H9 (cell line): ENCODE measurements at regions not wholly inside any gene's neighbourhood (a gene's known extent, or its start where the extent isn't known, plus 50 kb on each side); places are given as distances from the start of the nearest gene placed in this dataset.

Source experiments
- DNase-seq: peaks from one replicate; pipeline ENCODE4 v3.0.0-alpha.2; 2017
- H2AFZ ChIP-seq: one replicate; pipeline ENCODE4 v1.6.1; 2013; ENCODE audit warnings: mild to moderate bottlenecking, low read length, control low read depth, moderate library complexity
- H2AK5ac ChIP-seq: 2 replicates; pipeline ENCODE4 v1.6.1; 2013; ENCODE audit warnings: low read length, control low read depth, mixed read lengths; ENCODE audit not compliant: insufficient read length
- H2BK120ac ChIP-seq: one replicate; pipeline ENCODE4 v1.6.1; 2013; ENCODE audit warnings: low read depth, mild to moderate bottlenecking, low read length, control low read depth, inconsistent platforms; ENCODE audit not compliant: poor library complexity, severe bottlenecking
- H2BK12ac ChIP-seq: 2 replicates; pipeline ENCODE4 v1.6.1; 2013; ENCODE audit warnings: low read length, control low read depth, mixed read lengths, low read depth; ENCODE audit not compliant: insufficient read length
- H2BK15ac ChIP-seq: 2 replicates; pipeline ENCODE4 v1.6.1; 2013; ENCODE audit warnings: low read depth, low read length, control low read depth
- H2BK20ac ChIP-seq: one replicate; pipeline ENCODE4 v1.6.1; 2013; ENCODE audit warnings: low read depth, mild to moderate bottlenecking, low read length, control low read depth, inconsistent platforms; ENCODE audit not compliant: poor library complexity, severe bottlenecking
- H2BK5ac ChIP-seq: 2 replicates; pipeline ENCODE4 v1.6.1; 2013; ENCODE audit warnings: low read length, control low read depth, mixed read lengths; ENCODE audit not compliant: insufficient read length
- H3K14ac ChIP-seq: 2 replicates; pipeline ENCODE4 v1.6.1; 2013; ENCODE audit warnings: low read length, control low read depth; ENCODE audit not compliant: insufficient read depth
- H3K18ac ChIP-seq: 2 replicates; pipeline ENCODE4 v1.6.1; 2013; ENCODE audit warnings: low read depth, mild to moderate bottlenecking, mixed read lengths, low read length, control low read depth; ENCODE audit not compliant: insufficient read length
- H3K23ac ChIP-seq: 2 replicates; pipeline ENCODE4 v1.6.1; 2013; ENCODE audit warnings: low read length, control low read depth, mixed read lengths, low read depth; ENCODE audit not compliant: insufficient read length
- H3K23me2 ChIP-seq: 2 replicates; pipeline ENCODE4 v1.6.1; 2013; ENCODE audit warnings: low read depth, mild to moderate bottlenecking, mixed read lengths, low read length, control low read depth; ENCODE audit not compliant: insufficient read length, poor library complexity, severe bottlenecking
- H3K27ac ChIP-seq: 2 replicates; pipeline ENCODE4 v1.5.1; 2013; ENCODE audit warnings: low read length, control low read depth, mixed read lengths, low read depth; ENCODE audit not compliant: insufficient read length
- H3K27me3 ChIP-seq: 2 replicates; pipeline ENCODE4 v1.6.1; 2013; ENCODE audit warnings: low read length, control low read depth, inconsistent platforms; ENCODE audit not compliant: insufficient read depth
- H3K4ac ChIP-seq: 2 replicates; pipeline ENCODE4 v1.6.1; 2013; ENCODE audit warnings: low read depth, mild to moderate bottlenecking, control low read depth, inconsistent platforms, low read length, moderate library complexity
- H3K4me1 ChIP-seq: 2 replicates; pipeline ENCODE4 v1.6.1; 2013; ENCODE audit warnings: low read length, control low read depth, inconsistent platforms; ENCODE audit not compliant: insufficient read depth
- H3K4me2 ChIP-seq: 2 replicates; pipeline ENCODE4 v1.6.1; 2013; ENCODE audit warnings: low read length, control low read depth, mixed read lengths; ENCODE audit not compliant: insufficient read length, insufficient read depth
- H3K56ac ChIP-seq: 2 replicates; pipeline ENCODE4 v1.6.1; 2013; ENCODE audit warnings: low read depth, mild to moderate bottlenecking, mixed read lengths, low read length, control low read depth; ENCODE audit not compliant: insufficient read length
- H3K79me1 ChIP-seq: 2 replicates; pipeline ENCODE4 v1.6.1; 2013; ENCODE audit warnings: low read depth, mild to moderate bottlenecking, moderate library complexity, low read length, control low read depth, inconsistent platforms; ENCODE audit not compliant: insufficient read depth, poor library complexity, severe bottlenecking
- H3K79me2 ChIP-seq: 2 replicates; pipeline ENCODE4 v1.6.1; 2013; ENCODE audit warnings: low read length, control low read depth, inconsistent platforms; ENCODE audit not compliant: insufficient read depth
- H3K9ac ChIP-seq: 2 replicates; pipeline ENCODE4 v1.6.1; 2013; ENCODE audit warnings: low read length, control low read depth, mixed read lengths; ENCODE audit not compliant: insufficient read length; ENCODE audit errors: extremely low read depth
- H3K9me3 ChIP-seq: one replicate; pipeline ENCODE4 v1.6.1; 2013; ENCODE audit warnings: low read depth, low read length, inconsistent platforms; ENCODE audit not compliant: control insufficient read depth
- H3T11ph ChIP-seq: one replicate; pipeline ENCODE4 v1.6.1; 2013; ENCODE audit warnings: mild to moderate bottlenecking, low read length, control low read depth, inconsistent platforms
- H4K20me1 ChIP-seq: one replicate; pipeline ENCODE4 v1.6.1; 2013; ENCODE audit not compliant: control insufficient read depth, insufficient read length, insufficient read depth
- H4K5ac ChIP-seq: 2 replicates; pipeline ENCODE4 v1.6.1; 2013; ENCODE audit warnings: low read depth, mild to moderate bottlenecking, mixed read lengths, low read length, control low read depth; ENCODE audit not compliant: insufficient read length
- H4K8ac ChIP-seq: replicated peaks from 2 replicates; pipeline ENCODE4 v1.6.1; 2013; ENCODE audit warnings: low read length, control low read depth, mixed read lengths, low read depth; ENCODE audit not compliant: insufficient read length
- H4K91ac ChIP-seq: 2 replicates; pipeline ENCODE4 v1.6.1; 2013; ENCODE audit warnings: low read depth, mild to moderate bottlenecking, moderate library complexity, mixed read lengths, low read length, control low read depth; ENCODE audit not compliant: insufficient read length
- H3K27ac Mint-ChIP-seq, 3 experiments: 2 replicates in 2 of 3; 3 replicates in 1 of 3; pipeline ENCODE4 v1.8.0; 2020 to 2021; ENCODE audit warnings: mixed read lengths in 3 of 3, mild to moderate bottlenecking in 1 of 3, moderate library complexity in 1 of 3
- H3K27me3 Mint-ChIP-seq: 2 replicates; pipeline ENCODE4 v1.8.0; 2021; ENCODE audit warnings: low read depth, mild to moderate bottlenecking, moderate library complexity, mixed read lengths
- H3K36me3 Mint-ChIP-seq, 3 experiments: 2 replicates in 2 of 3; 3 replicates in 1 of 3; pipeline ENCODE4 v1.8.0; 2020 to 2021; ENCODE audit warnings: low read depth in 3 of 3, mixed read lengths in 3 of 3; ENCODE audit not compliant: insufficient read depth in 1 of 3
- H3K4me1 Mint-ChIP-seq, 2 experiments: 2 replicates each; pipeline ENCODE4 v1.8.0; 2020; ENCODE audit warnings: mixed read lengths in 2 of 2
- H3K4me3 Mint-ChIP-seq, 2 experiments: 2 replicates in 1 of 2; 3 replicates in 1 of 2; pipeline ENCODE4 v1.8.0; 2020 to 2021; ENCODE audit warnings: mild to moderate bottlenecking in 2 of 2, mixed read lengths in 2 of 2, moderate library complexity in 1 of 2
- H3K9me3 Mint-ChIP-seq, 2 experiments: 2 replicates in 1 of 2; 3 replicates in 1 of 2; pipeline ENCODE4 v1.8.0; 2020; ENCODE audit warnings: mild to moderate bottlenecking in 2 of 2, mixed read lengths in 2 of 2, moderate library complexity in 1 of 2
- WGBS: extraction: QIAGEN DNeasy Blood & Tissue Kit; methylation state at CpG from one replicate; pipeline ENCODE4 v1.1.7; 2013; ENCODE audit warnings: missing lambda C conversion rate, low lambda C conversion rate, mixed read lengths; ENCODE audit not compliant: insufficient read length; ENCODE audit errors: extremely low coverage; 5-methylcytosine and 5-hydroxymethylcytosine counted together
- TF ChIP-seq, protein P1 (sequence below): fragments of 200-600 bp; sonication (generic); conservative IDR thresholded peaks from 3 replicates; pipeline ENCODE4 v1.8.0; 2021; ENCODE audit warnings: antibody characterized with exemption, mild to moderate bottlenecking

DNA sequence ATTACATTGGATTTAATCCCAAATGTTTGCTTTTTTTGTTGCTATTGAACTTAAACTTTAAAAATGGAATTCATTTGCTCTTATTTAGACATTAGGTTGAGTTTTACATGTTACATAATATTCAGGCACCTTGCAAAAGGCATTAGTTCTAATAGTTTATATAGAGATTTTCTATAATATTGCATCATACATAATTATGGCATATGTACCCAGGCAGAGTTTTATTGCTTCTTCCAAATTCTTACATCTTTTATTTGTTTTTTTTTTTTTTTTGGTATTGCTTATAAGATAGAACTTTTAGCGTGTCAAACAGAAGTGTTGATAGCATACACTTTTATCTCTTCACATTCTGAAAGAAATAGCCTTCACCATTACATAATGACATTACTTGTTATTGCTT lies 487.7 kb downstream of the GABRG1 start:
- Mint-ChIP-seq H3K4me1 (no peaks in the 10 kb centered on the region), H3K27me3 (no peaks in the 10 kb centered on the region), H3K27ac (no peak overlapping the region), H3K9me3 (no peaks in the 10 kb centered on the region; a peak in 1 of 5 replicates), H3K4me3 (no peak overlapping the region), H3K36me3 (no peaks in the 10 kb centered on the region)
- Histone ChIP-seq H3T11ph (no peak overlapping the region), H2AFZ (no peak overlapping the region), H2BK12ac (no peak overlapping the region), H2BK5ac (no peak overlapping the region), H3K23me2 (no peaks in the 10 kb centered on the region), H3K23ac (no peak overlapping the region), H4K5ac (no peak overlapping the region), H2BK15ac (no peak overlapping the region), H3K4me1 (no peaks in the 10 kb centered on the region), H3K79me1 (no peaks in the 10 kb centered on the region), H3K9ac (no peak overlapping the region), H3K27ac (no peak overlapping the region), H3K4ac (no peak overlapping the region), H2AK5ac (no peak overlapping the region), H2BK120ac (no peak overlapping the region), H3K27me3 (no peaks in the 10 kb centered on the region), H3K56ac (no peak overlapping the region), H2BK20ac (no peak overlapping the region), H3K79me2 (no peaks in the 10 kb centered on the region), H3K4me2 (no peak overlapping the region), H3K14ac (no peak overlapping the region), H4K91ac (no peak overlapping the region), H3K18ac (no peak overlapping the region), H3K9me3 (no peaks in the 10 kb centered on the region), H4K8ac (no peak overlapping the region), H4K20me1 (no peaks in the 10 kb centered on the region)
- DNase-seq = no peak
- WGBS = no CpG with 5 or more reads among the region's 1 CpG
- TF ChIP-seq, protein P1, sequence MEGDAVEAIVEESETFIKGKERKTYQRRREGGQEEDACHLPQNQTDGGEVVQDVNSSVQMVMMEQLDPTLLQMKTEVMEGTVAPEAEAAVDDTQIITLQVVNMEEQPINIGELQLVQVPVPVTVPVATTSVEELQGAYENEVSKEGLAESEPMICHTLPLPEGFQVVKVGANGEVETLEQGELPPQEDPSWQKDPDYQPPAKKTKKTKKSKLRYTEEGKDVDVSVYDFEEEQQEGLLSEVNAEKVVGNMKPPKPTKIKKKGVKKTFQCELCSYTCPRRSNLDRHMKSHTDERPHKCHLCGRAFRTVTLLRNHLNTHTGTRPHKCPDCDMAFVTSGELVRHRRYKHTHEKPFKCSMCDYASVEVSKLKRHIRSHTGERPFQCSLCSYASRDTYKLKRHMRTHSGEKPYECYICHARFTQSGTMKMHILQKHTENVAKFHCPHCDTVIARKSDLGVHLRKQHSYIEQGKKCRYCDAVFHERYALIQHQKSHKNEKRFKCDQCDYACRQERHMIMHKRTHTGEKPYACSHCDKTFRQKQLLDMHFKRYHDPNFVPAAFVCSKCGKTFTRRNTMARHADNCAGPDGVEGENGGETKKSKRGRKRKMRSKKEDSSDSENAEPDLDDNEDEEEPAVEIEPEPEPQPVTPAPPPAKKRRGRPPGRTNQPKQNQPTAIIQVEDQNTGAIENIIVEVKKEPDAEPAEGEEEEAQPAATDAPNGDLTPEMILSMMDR = no peak
